CD4-positive, alpha-beta T cell treated with Interleukin-10 for 1 hour (primary cell): ENCODE measurements at regions not wholly inside any gene's neighbourhood (a gene's known extent, or its start where the extent isn't known, plus 50 kb on each side); places are given as distances from the start of the nearest gene placed in this dataset.
"Not testable (repeated sequence)": the region's sequence is repeated elsewhere in the genome, so short reads cannot be mapped to it uniquely, and the experiment has no call there.

Source experiments
- DNase-seq: peaks from one replicate; pipeline ENCODE4 v3.0.0-alpha.2; 2020

GRCh38 chr3:30475809-30476178, 130.6 kb upstream of the TGFBR2 start:
- DNase-seq = no peak

- DNase-seq = no peak
Observed at GRCh38 chr3:30476368-30477084, 129.9 kb upstream of the TGFBR2 start.

- no peak for DNase-seq
Observed at GRCh38 chr3:30477149-30477921, 129.1 kb upstream of the TGFBR2 start.

GRCh38 chr3:30479737-30480136, 126.7 kb upstream of the TGFBR2 start:
- DNase-seq = not testable (repeated sequence)

GRCh38 chr3:30480156-30480555, 126.2 kb upstream of the TGFBR2 start:
- DNase-seq = not testable (repeated sequence)

- no peak for DNase-seq
Observed at GRCh38 chr3:30480587-30480986, 125.8 kb upstream of the TGFBR2 start.

GRCh38 chr3:30481241-30481640, 125.2 kb upstream of the TGFBR2 start:
- DNase-seq = no peak

- not testable (repeated sequence) for DNase-seq
Observed at GRCh38 chr3:30484229-30484628, 122.2 kb upstream of the TGFBR2 start.

- DNase-seq = no peak
Observed at GRCh38 chr3:30486368-30486767, 120.0 kb upstream of the TGFBR2 start.

GRCh38 chr3:30488070-30488756, 118.2 kb upstream of the TGFBR2 start:
- no peak for DNase-seq

- DNase-seq = no peak
Observed at GRCh38 chr3:30492322-30493192, 113.8 kb upstream of the TGFBR2 start.

- no peak for DNase-seq
Observed at GRCh38 chr3:30493911-30494311, 112.5 kb upstream of the TGFBR2 start.

- DNase-seq = no peak
Observed at GRCh38 chr3:30495172-30496065, 111.0 kb upstream of the TGFBR2 start.

- no peak for DNase-seq
Observed at GRCh38 chr3:30496066-30496966, 110.1 kb upstream of the TGFBR2 start.

GRCh38 chr3:30498587-30498967, 107.8 kb upstream of the TGFBR2 start:
- DNase-seq = no peak

- no peak for DNase-seq
Observed at GRCh38 chr3:30500666-30501399, 105.6 kb upstream of the TGFBR2 start.

- DNase-seq = no peak
Observed at GRCh38 chr3:30501526-30501925, 104.9 kb upstream of the TGFBR2 start.

- no peak for DNase-seq
Observed at GRCh38 chr3:30502051-30502741, 104.2 kb upstream of the TGFBR2 start.

GRCh38 chr3:30502742-30503073, 103.7 kb upstream of the TGFBR2 start:
- no peak for DNase-seq
